HFF-Myc (cell line): ENCODE measurements at regions not wholly inside any gene's neighbourhood (a gene's known extent, or its start where the extent isn't known, plus 50 kb on each side); places are given as distances from the start of the nearest gene placed in this dataset.
"Not testable (repeated sequence)": the region's sequence is repeated elsewhere in the genome, so short reads cannot be mapped to it uniquely, and the experiment has no call there.

Source experiments
- DNase-seq: peaks from one replicate; pipeline ENCODE4 v3.0.0-alpha.2; 2011; ENCODE audit warnings: low read depth; ENCODE audit errors: extremely low read depth
- H3K4me3 ChIP-seq: replicated peaks from 2 replicates; pipeline ENCODE4 v1.5.1; 2011; ENCODE audit warnings: low read depth, mild to moderate bottlenecking, control low read depth, low read length
- TF ChIP-seq, protein P1 (sequence below): IDR thresholded peaks from 2 replicates; pipeline ENCODE4 v1.5.1; 2012; ENCODE audit warnings: mild to moderate bottlenecking, low read depth, low read length, control low read depth; ENCODE audit errors: missing control alignments

DNA sequence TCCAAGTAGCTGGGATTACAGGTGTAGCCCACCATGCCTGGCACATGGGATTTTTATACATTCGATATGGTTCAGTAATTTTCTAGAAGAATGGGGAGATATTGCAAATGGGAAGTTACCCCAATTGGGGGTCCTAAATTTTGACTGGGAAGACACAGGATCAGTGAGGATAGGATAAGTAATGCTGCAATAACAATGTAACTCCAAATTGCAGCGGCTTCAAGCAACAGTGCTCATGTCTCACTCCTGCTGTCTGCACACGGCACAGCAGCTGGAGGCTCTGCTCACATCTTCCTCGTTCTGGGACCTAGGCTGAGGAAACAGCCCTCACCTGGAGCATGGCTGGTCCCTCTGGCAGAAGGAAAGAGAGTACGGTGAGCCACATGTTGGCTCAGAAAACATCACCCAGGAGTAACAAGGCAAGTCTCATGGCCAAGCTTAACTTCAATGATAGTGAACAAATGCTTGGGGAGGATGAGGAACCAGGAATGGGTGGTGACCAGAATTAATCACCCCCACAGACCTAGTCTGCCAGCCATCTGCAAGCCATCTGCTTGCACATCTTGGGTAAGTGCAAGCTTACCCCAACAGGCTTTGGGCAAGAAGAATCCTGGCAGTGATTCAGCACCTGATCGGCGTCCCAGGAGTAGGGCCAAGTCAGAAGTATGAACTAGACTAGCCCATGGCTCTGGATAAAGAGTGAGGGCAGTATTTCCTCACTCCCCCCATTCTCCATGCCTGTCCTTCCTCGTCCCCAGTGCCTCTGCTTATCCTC, 229.2 kb downstream of the COPRS start:
- no peak overlapping the region for H3K4me3 ChIP-seq
- peak; percentile 93 for DNase-seq
- TF ChIP-seq, protein P1, sequence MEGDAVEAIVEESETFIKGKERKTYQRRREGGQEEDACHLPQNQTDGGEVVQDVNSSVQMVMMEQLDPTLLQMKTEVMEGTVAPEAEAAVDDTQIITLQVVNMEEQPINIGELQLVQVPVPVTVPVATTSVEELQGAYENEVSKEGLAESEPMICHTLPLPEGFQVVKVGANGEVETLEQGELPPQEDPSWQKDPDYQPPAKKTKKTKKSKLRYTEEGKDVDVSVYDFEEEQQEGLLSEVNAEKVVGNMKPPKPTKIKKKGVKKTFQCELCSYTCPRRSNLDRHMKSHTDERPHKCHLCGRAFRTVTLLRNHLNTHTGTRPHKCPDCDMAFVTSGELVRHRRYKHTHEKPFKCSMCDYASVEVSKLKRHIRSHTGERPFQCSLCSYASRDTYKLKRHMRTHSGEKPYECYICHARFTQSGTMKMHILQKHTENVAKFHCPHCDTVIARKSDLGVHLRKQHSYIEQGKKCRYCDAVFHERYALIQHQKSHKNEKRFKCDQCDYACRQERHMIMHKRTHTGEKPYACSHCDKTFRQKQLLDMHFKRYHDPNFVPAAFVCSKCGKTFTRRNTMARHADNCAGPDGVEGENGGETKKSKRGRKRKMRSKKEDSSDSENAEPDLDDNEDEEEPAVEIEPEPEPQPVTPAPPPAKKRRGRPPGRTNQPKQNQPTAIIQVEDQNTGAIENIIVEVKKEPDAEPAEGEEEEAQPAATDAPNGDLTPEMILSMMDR: no peak

DNA sequence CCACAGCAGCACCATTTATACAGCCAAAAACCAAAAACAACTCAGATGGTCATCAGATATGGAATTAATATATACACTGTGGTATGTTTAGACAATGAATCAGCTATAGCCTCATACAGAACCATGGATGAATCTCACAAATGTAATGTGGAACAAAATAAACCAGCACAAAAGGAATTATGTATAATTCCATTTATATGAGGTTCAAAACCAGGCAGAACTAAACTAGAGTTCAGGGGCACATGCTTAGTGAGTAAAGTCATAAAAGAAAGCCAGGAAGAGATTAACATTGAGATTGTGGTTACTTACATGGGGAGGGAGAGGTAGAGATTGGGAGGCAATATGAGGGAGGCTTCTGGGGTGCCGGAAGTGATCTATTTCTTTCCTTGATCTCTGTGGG, 231.1 kb downstream of the COPRS start:
- TF ChIP-seq, protein P1: no peak
- peak; percentile 36 for DNase-seq
- no peak overlapping the region for H3K4me3 ChIP-seq

DNA sequence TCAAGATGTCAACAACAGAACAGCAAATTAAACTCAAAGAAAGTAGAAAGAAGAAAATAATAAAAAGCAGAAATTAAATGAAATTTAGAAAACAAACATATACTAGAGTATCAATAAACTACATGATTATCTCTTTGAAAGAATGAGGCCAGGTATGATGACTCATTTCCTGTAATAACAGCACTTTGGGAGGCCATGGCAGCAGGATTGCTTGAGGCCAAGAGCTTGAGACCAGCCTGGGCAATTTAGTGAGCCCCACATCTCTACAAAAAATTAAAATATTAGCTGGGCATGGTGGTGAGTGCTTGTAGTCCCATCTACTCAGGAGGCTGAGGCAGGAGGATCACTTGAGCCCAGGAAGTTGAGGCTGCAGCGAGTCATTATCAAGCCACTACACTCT, 232.5 kb downstream of the RAB11FIP4 start:
- TF ChIP-seq, protein P1: no peak
- no peak overlapping the region for H3K4me3 ChIP-seq
- no peak for DNase-seq

DNA sequence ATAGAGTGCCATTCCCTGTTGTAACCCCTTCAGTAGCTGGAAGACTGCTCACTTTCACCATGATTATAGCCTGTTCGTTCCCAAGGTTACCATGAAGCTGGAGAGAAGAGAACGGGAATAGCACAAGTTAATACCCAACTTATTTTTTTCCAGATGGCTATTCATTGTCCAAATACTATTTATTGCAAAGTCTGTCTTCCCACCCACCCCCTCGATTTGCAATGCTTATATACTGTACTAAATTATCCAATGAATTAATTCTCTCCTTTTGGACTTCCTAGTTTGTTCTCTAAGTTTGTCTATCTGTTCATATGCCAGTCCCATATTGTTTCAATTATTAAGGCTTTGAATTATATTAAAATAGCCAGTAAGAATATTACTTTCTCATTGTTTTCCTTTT, 231.0 kb downstream of the RAB11FIP4 start:
- DNase-seq: no peak
- no peak overlapping the region for H3K4me3 ChIP-seq
- TF ChIP-seq, protein P1: no peak

DNA sequence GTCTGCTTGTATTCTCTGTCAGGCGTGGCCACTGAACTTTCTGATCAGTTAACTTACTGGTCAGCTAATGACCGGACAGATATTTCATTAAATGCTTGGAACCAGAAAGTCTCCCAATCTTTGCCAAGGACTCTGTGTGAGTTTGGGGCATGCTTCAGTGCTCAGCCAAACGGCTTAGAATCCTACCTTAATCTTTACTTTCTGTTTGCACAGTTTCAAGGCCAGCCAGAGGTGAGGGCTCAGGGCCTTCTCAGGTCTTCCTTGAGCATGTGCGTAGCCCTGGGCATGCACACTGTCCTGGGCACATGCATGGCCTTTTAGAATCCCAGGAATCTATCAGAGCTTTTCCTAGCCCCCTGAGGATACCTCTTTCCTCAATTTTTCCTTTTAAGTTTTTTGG, 230.1 kb downstream of the RAB11FIP4 start:
- DNase-seq: no peak
- H3K4me3 ChIP-seq: no peak overlapping the region
- TF ChIP-seq, protein P1: no peak

DNA sequence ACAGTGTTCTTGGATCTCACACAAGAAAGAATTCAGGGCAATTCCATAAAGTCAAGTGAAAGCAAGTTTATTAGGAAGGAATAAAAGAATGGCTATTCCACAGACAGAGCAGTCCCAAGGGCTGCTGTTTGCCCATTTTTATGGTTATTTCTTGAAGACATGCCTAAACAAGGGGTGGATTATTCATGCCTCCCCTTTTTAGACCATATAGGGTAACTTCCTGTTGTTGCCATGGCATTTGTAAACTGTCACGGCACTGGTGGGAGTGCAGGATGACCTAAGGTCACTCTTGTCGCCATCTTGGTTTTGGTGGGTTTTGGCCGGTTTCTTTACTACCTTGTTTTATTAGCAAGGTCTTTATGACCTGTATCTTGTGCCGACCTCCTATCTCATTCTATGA, 219.6 kb downstream of the RAB11FIP4 start:
- not testable (repeated sequence) for H3K4me3 ChIP-seq, DNase-seq

DNA sequence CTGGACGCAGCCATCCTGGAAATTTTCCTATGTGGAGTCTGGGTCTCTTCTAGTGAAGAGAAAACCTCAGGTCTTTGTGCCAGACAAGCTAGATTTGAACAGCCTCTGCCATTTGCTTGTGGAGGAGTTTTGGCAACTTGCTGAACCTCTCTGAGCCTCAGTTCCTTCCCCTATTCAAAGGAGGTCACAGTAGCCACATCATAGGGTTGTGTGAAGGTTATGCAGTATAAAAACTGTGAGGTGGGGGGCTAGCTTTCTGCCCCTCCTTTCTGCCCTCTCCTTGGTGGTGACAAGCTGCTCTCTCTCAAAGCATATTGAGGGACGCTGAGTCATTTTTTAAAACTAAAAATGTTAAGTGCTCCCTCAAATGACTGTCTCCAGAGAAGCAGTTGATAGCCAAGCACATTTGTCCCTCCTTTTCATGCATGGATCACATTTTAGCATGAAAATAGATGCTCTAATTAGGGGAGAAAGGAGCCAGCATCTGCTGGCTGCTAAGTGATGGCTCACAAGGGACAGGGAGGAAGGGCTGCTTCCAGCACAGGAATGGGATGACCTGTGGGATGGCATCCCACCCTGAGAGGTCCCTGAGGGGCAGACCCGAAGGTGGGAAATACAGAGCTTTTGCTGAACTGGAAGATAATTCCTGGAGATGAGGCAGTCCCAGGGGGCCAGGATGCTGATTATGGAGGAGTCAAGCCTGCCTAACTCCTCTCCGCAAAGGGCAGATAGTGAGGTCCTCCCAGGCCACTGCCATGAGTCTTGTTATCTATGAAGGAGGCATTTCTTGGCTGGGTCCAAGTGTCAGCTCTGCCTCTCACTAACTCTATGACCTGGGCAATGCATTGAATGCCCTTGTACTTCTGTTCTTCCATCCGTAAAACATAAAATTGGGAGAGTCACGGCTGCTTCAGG, 218.8 kb downstream of the RAB11FIP4 start:
- DNase-seq: no peak
- TF ChIP-seq, protein P1: no peak
- H3K4me3 ChIP-seq: no peak overlapping the region
